SK-N-SH treated with all-trans-retinoic acid at 6 μM for 48 hours (cell line): ENCODE measurements at regions not wholly inside any gene's neighbourhood (a gene's known extent, or its start where the extent isn't known, plus 50 kb on each side); places are given as distances from the start of the nearest gene placed in this dataset.

Source experiments
- CSDC2 ChIP-seq: fragments of 250-450 bp; sonication (Bioruptor Pico); IDR thresholded peaks from 2 replicates; pipeline ENCODE4 v1.5.0; 2020; ENCODE audit warnings: mild to moderate bottlenecking, moderate library complexity
- PATZ1 ChIP-seq: fragments of 250-450 bp; sonication (Bioruptor Pico); IDR thresholded peaks from 2 replicates; pipeline ENCODE4 v1.8.0; 2020; ENCODE audit warnings: mild to moderate bottlenecking, moderate library complexity, borderline replicate concordance
- POU6F1 ChIP-seq: fragments of 250-450 bp; sonication (Bioruptor Pico); IDR thresholded peaks from 2 replicates; pipeline ENCODE4 v1.8.0; 2021; ENCODE audit warnings: low read depth, mild to moderate bottlenecking, moderate library complexity, borderline replicate concordance
- PPARA ChIP-seq: fragments of 250-450 bp; sonication (Bioruptor Pico); IDR thresholded peaks from 2 replicates; pipeline ENCODE4 v1.5.0; 2020; ENCODE audit warnings: mild to moderate bottlenecking, borderline replicate concordance
- SNAI2 ChIP-seq: fragments of 250-450 bp; sonication (Bioruptor Pico); IDR thresholded peaks from 2 replicates; pipeline ENCODE4 v1.5.0; 2020; ENCODE audit warnings: mild to moderate bottlenecking, moderate library complexity
- TSHZ2 ChIP-seq: fragments of 250-450 bp; sonication (Bioruptor Pico); IDR thresholded peaks from 2 replicates; pipeline ENCODE4 v1.5.0; 2020; ENCODE audit warnings: mild to moderate bottlenecking, moderate library complexity
- ZFP30 ChIP-seq: fragments of 450-650 bp; formaldehyde crosslinking; IDR thresholded peaks from 2 replicates; pipeline ENCODE4 v1.5.0; 2022; ENCODE audit warnings: mild to moderate bottlenecking, moderate library complexity
- ZNF565 ChIP-seq: fragments of 450-650 bp; formaldehyde crosslinking; conservative IDR thresholded peaks from 2 replicates; pipeline ENCODE4 v1.5.0; 2020; ENCODE audit warnings: low read depth, mild to moderate bottlenecking, moderate library complexity
- ZNF70 ChIP-seq: fragments of 450-650 bp; formaldehyde crosslinking; IDR thresholded peaks from 2 replicates; pipeline ENCODE4 v1.5.0; 2020; ENCODE audit warnings: mild to moderate bottlenecking, moderate library complexity

DNA sequence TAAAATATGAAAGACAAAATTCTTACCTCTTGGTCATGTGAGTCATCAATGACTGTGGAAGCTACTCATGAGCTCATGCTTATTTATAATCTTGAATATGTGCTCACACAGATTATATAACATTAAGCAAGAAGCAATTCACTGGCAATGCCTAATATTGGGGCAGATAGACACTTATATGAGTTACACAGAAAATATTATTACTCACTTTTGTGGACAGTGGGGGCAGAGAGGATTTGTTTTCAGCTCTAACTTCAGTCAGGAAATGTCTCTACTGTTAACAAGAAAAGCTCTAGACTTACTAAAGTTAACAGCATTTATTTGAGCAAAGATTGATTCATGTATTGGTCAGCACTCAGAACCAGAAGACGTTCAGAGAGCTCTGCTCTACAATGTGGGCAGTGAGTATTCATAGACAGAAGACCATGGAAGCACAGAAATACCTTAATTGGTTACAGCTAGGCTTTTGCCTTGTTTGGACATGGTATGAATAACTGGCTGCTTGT lies 85.8 kb upstream of the AHI1 start:
- no peak for TF ChIP-seq ZNF565 (CRISPR knock-in tag)
- no peak for TF ChIP-seq CSDC2 (CRISPR knock-in tag)
- no peak for TF ChIP-seq TSHZ2 (CRISPR knock-in tag)
- no peak for TF ChIP-seq ZFP30
- TF ChIP-seq PPARA (CRISPR knock-in tag), result no peak
- no peak for TF ChIP-seq PATZ1 (CRISPR knock-in tag)
- TF ChIP-seq SNAI2, result no peak
- TF ChIP-seq POU6F1 (CRISPR knock-in tag), result no peak
- TF ChIP-seq ZNF70 (CRISPR knock-in tag), result no peak
